SK-N-MC (cell line): ENCODE measurements at regions not wholly inside any gene's neighbourhood (a gene's known extent, or its start where the extent isn't known, plus 50 kb on each side); places are given as distances from the start of the nearest gene placed in this dataset.

ENCODE experiments used
- EZH2 ChIP-seq: fragments of 200-600 bp; sonication (generic); IDR thresholded peaks from one replicate; pipeline ENCODE4 v1.6.1; 2017; ENCODE audit warnings: antibody characterized with exemption
- FOXP2 ChIP-seq: optimal IDR thresholded peaks from 2 replicates; pipeline ENCODE3; 2011; ENCODE audit warnings: mild to moderate bottlenecking, moderate library complexity; ENCODE audit not compliant: insufficient read depth; ENCODE audit errors: extremely low read length, control extremely low read depth
- POLR2AphosphoS5 ChIP-seq: IDR thresholded peaks from 2 replicates; pipeline ENCODE4 v1.6.1; 2012; ENCODE audit warnings: mild to moderate bottlenecking, low read depth, low read length, borderline replicate concordance

- TF ChIP-seq POLR2AphosphoS5 (no peak), EZH2 (no peak), FOXP2 (no peak)
Measured at GRCh38 chr17:65442250-65442649, 119.2 kb downstream of the AXIN2 start.
